Adrenal gland (tissue), 9 donors: ENCODE measurements at regions not wholly inside any gene's neighbourhood (a gene's known extent, or its start where the extent isn't known, plus 50 kb on each side); places are given as distances from the start of the nearest gene placed in this dataset.

Experiments used
- DNase-seq, 7 donors: peaks; one replicate each; pipeline ENCODE4 v3.0.0-alpha.2; 2019 to 2020
- H3K27ac ChIP-seq, 5 donors: fragments of 200-600 bp; sonication (generic) in 4 of 5; 1 replicate in 3 of 5; 2 replicates in 2 of 5; pipeline versions ENCODE4 v1.5.1 to v1.8.0; 2016 to 2020; ENCODE audit warnings: mild to moderate bottlenecking in 1 of 5
- H3K27me3 ChIP-seq: fragments of 200-600 bp; 2 replicates; pipeline ENCODE4 v1.8.0; 2021
- H3K36me3 ChIP-seq, 2 donors: fragments of 200-600 bp; replicated peaks in 1 of 2; 1 replicate in 1 of 2; 2 replicates in 1 of 2; pipeline versions ENCODE4 v1.5.1 to v1.8.0; 2018 to 2022
- H3K4me1 ChIP-seq, 2 donors: fragments of 200-600 bp; replicated peaks in 1 of 2; 1 replicate in 1 of 2; 2 replicates in 1 of 2; pipeline versions ENCODE4 v1.5.1 to v1.8.0; 2018 to 2021
- H3K4me3 ChIP-seq, 4 donors: fragments of 200-600 bp; sonication (generic) in 3 of 4; one replicate each; pipeline ENCODE4 v1.5.1; 2016 to 2018
- H3K9me3 ChIP-seq, 3 donors: fragments of 200-600 bp; sonication (generic) in 1 of 3; replicated peaks in 1 of 3; 1 replicate in 2 of 3; 2 replicates in 1 of 3; pipeline versions ENCODE4 v1.5.1 to v1.8.0; 2016 to 2021
- CTCF ChIP-seq, 6 experiments: fragments of 450-650 bp in 4 of 6; fragments of 200-600 bp in 2 of 6; sonication (generic) in 1 of 6; IDR thresholded peaks; 1 replicate in 5 of 6; 2 replicates in 1 of 6; pipeline versions ENCODE4 v1.5.1 to v1.8.0; 2016 to 2021; ENCODE audit warnings: antibody characterized with exemption in 6 of 6, mild to moderate bottlenecking in 2 of 6, moderate library complexity in 1 of 6
- POLR2A ChIP-seq, 2 donors: fragments of 450-650 bp; IDR thresholded peaks; one replicate each; pipeline ENCODE4 v1.6.1; 2017; ENCODE audit warnings: antibody characterized with exemption in 2 of 2, mild to moderate bottlenecking in 2 of 2, moderate library complexity in 1 of 2
- WGBS, 4 donors: extraction: QIAGEN DNeasy Blood & Tissue Kit in 2 of 4; methylation state at CpG; one replicate each; pipeline versions ENCODE4 v1.1.5 to v1.1.7; 2013 to 2017; 5-methylcytosine and 5-hydroxymethylcytosine counted together
- intact Hi-C, 2 donors: fragments of 100-400 bp; cut with DNase I; formaldehyde crosslinking; loops; one replicate each; pipeline versions ENCODE4 v1.14.1 to v1.15.0; 2022 to 2023
- donor health status: healthy with polysubstance abuse.
- donor health status: Bipolar disorder and iron deficiency.
- donor health status: DM: yes; HTN: yes; CAD: no.
- donor health status: DM: no; HTN: no; CAD: no.
- donor health status: DM: no; HTN: no; CAD: no.

GRCh38 chr6:137401088-137401487 lies 93.1 kb downstream of the OLIG3 start:
- intact Hi-C loops = no loop called here
- no peaks in the 10 kb centered on the region for H3K9me3 ChIP-seq
- H3K27me3 ChIP-seq = peaks cover 3% of the 10 kb centered on the region
- WGBS, 4 donors = 76 to 88% (median 77%) methylated on average over 4 of the region's 4 CpGs
- TF ChIP-seq CTCF (IDR thresholded peaks at IDR 0.05) = no peak
- no peak for TF ChIP-seq POLR2A (IDR thresholded peaks at IDR 0.05)
- no peaks in the 10 kb centered on the region for H3K36me3 ChIP-seq
- no peaks in the 10 kb centered on the region for H3K4me1 ChIP-seq
- no peak overlapping the region for H3K27ac ChIP-seq
- no peak overlapping the region for H3K4me3 ChIP-seq
- DNase-seq = no peak

DNA sequence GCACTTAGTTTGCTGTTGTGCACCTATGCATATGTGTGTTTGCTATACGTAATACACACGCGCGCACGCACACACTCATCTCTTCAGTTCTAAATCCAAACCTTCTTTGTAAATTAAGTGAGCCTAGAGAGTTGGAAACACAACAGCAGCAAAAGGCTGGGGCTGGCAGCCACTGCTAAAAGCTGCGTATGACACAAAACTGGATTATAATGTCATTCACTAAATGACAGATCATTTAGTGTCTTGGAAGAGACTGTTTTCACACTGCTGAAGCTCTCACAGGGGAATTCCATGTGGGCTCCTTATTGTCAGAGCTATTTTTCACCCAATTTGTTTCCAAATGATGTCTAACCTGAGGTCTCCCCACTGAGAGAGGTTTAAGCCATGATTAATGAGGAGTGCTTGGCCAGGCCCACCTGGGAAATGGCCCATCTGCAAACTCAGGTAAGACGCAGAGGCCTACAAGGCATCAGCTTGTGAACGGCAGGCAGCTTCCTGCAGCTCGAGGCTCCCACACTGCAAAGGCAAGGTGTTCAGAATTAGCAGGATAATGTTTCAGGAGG lies 94.2 kb downstream of the OLIG3 start:
- intact Hi-C loops = no loop called here
- DNase-seq = no peak

DNA sequence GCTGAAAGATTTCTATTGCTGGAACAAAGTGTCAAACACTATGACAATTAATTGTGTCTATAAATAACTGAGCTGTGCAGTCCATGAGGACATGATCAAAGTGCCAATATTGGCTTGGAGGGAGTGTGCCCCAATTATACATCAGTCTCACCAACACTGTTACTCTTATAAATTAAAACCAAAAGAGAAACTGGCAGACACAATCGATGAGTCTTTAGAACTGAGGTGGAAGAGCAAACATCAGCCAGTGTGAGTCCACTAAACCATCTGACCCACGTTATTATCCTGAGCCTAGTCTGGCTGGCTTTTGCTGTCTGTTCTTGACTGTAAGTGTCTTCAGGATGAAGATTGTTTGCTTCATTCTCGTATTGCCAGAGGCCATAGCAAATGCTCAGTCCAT lies 98.9 kb downstream of the OLIG3 start:
- intact Hi-C loops = no loop called here
- WGBS, 4 donors = 64 to 86% (median 77%) methylated on average over 3 of the region's 3 CpGs
- Histone ChIP-seq H3K4me1 (no peaks in the 10 kb centered on the region), H3K36me3 (no peaks in the 10 kb centered on the region), H3K4me3 (no peak overlapping the region), H3K27me3 (peaks cover 3% of the 10 kb centered on the region), H3K9me3 (no peaks in the 10 kb centered on the region), H3K27ac (no peak overlapping the region)
- no peak for DNase-seq
- no peak for TF ChIP-seq CTCF (IDR thresholded peaks at IDR 0.05)
- TF ChIP-seq POLR2A (IDR thresholded peaks at IDR 0.05) = no peak

More for the DNA sequence above, 94.2 kb downstream of the OLIG3 start:
- Histone ChIP-seq H3K27me3 (peaks cover 3% of the 10 kb centered on the region), H3K27ac (no peak overlapping the region), H3K36me3 (no peaks in the 10 kb centered on the region), H3K9me3 (no peaks in the 10 kb centered on the region), H3K4me3 (no peak overlapping the region), H3K4me1 (no peaks in the 10 kb centered on the region)
- TF ChIP-seq POLR2A (IDR thresholded peaks at IDR 0.05) = no peak
- WGBS, 4 donors = 67 to 91% (median 77%) methylated on average over 9 of the region's 9 CpGs

- Histone ChIP-seq H3K36me3 (no peaks in the 10 kb centered on the region), H3K27me3 (no peaks in the 10 kb centered on the region), H3K27ac (no peak overlapping the region), H3K4me3 (no peak overlapping the region), H3K9me3 (no peaks in the 10 kb centered on the region), H3K4me1 (no peaks in the 10 kb centered on the region)
- WGBS, 4 donors = 89 to 99% (median 96%) methylated on average over 5 of the region's 5 CpGs
- no peak for TF ChIP-seq CTCF (IDR thresholded peaks at IDR 0.05)
- TF ChIP-seq POLR2A (IDR thresholded peaks at IDR 0.05) = no peak
- DNase-seq = no peak
- intact Hi-C loops = no loop called here
These were observed 103.0 kb downstream of the OLIG3 start for GRCh38 chr6:137391061-137391814.

- Histone ChIP-seq H3K9me3 (no peaks in the 10 kb centered on the region), H3K4me1 (no peaks in the 10 kb centered on the region), H3K36me3 (no peaks in the 10 kb centered on the region), H3K4me3 (no peak overlapping the region), H3K27ac (no peak overlapping the region), H3K27me3 (no peaks in the 10 kb centered on the region)
- TF ChIP-seq CTCF (IDR thresholded peaks at IDR 0.05) (no peak), POLR2A (IDR thresholded peaks at IDR 0.05) (no peak)
- DNase-seq = no peak
- intact Hi-C loops = no loop called here
- WGBS, 4 donors = 71 to 81% (median 77%) methylated on average over 4 of the region's 4 CpGs
These were observed 103.9 kb downstream of the OLIG3 start for GRCh38 chr6:137390334-137390733.
